CD14-positive monocyte (primary cell): ENCODE measurements at regions not wholly inside any gene's neighbourhood (a gene's known extent, or its start where the extent isn't known, plus 50 kb on each side); places are given as distances from the start of the nearest gene placed in this dataset.

ENCODE experiments used
- DNase-seq, 3 donors: peaks; one replicate each; pipeline ENCODE4 v3.0.0-alpha.2; 2011 to 2022
- H2AFZ ChIP-seq: 2 replicates; pipeline ENCODE4 v1.6.0; 2012; ENCODE audit warnings: mild to moderate bottlenecking, low read depth, low read length, inconsistent platforms; ENCODE audit not compliant: insufficient read depth, poor library complexity, severe bottlenecking
- H3K27ac ChIP-seq, 2 donors: 1 replicate in 1 of 2; 2 replicates in 1 of 2; pipeline ENCODE4 v1.5.1; 2012 to 2013; ENCODE audit warnings: low read length in 2 of 2, control low read depth in 1 of 2, inconsistent platforms in 1 of 2, low read depth in 1 of 2, mild to moderate bottlenecking in 1 of 2
- H3K27me3 ChIP-seq, 2 donors: one replicate each; pipeline versions ENCODE4 v1.6.0 to v1.6.1; 2011 to 2013; ENCODE audit warnings: low read length in 2 of 2; ENCODE audit not compliant: control insufficient read depth in 2 of 2, insufficient read depth in 2 of 2
- H3K36me3 ChIP-seq, 2 donors: replicated peaks in 1 of 2; 1 replicate in 1 of 2; 2 replicates in 1 of 2; pipeline versions ENCODE4 v1.5.1 to v1.6.1; 2012 to 2013; ENCODE audit warnings: low read length in 2 of 2, control low read depth in 1 of 2, inconsistent platforms in 1 of 2, mild to moderate bottlenecking in 1 of 2; ENCODE audit not compliant: insufficient read depth in 2 of 2, control insufficient read depth in 1 of 2
- H3K4me1 ChIP-seq, 2 donors: 1 replicate in 1 of 2; 2 replicates in 1 of 2; pipeline versions ENCODE4 v1.5.1 to v1.6.1; 2012 to 2013; ENCODE audit warnings: low read length in 2 of 2, control low read depth in 1 of 2, inconsistent platforms in 1 of 2, mild to moderate bottlenecking in 1 of 2, moderate library complexity in 1 of 2; ENCODE audit not compliant: insufficient read depth in 2 of 2, control insufficient read depth in 1 of 2
- H3K4me2 ChIP-seq: replicated peaks from 2 replicates; pipeline ENCODE3; 2012; ENCODE audit warnings: low read length, moderate library complexity, mild to moderate bottlenecking; ENCODE audit not compliant: poor library complexity, severe bottlenecking; ENCODE audit errors: extremely low read depth
- H3K4me3 ChIP-seq, 3 experiments: fragments of 200-600 bp in 1 of 3; sonication (generic) in 1 of 3; replicated peaks in 1 of 3; 1 replicate in 2 of 3; 2 replicates in 1 of 3; pipeline ENCODE4 v1.5.1; 2011 to 2013; ENCODE audit warnings: low read length in 3 of 3, mild to moderate bottlenecking in 3 of 3, control low read depth in 2 of 3, low read depth in 2 of 3, inconsistent platforms in 1 of 3, moderate library complexity in 1 of 3
- H3K79me2 ChIP-seq: 2 replicates; pipeline ENCODE4 v1.6.0; 2012; ENCODE audit warnings: mild to moderate bottlenecking, control low read depth, inconsistent platforms, low read length, moderate library complexity; ENCODE audit not compliant: insufficient read depth
- H3K9ac ChIP-seq: 2 replicates; pipeline ENCODE4 v1.6.0; 2017; ENCODE audit warnings: low read length, mild to moderate bottlenecking; ENCODE audit not compliant: insufficient read depth, poor library complexity, severe bottlenecking
- H3K9me3 ChIP-seq, 2 donors: replicated peaks in 1 of 2; 1 replicate in 1 of 2; 2 replicates in 1 of 2; pipeline versions ENCODE4 v1.5.1 to v1.6.1; 2012 to 2013; ENCODE audit warnings: low read length in 2 of 2, control low read depth in 1 of 2; ENCODE audit not compliant: control insufficient read depth in 1 of 2, insufficient read depth in 1 of 2
- H4K20me1 ChIP-seq: 2 replicates; pipeline ENCODE4 v1.6.0; 2012; ENCODE audit warnings: mild to moderate bottlenecking, low read length, control low read depth, moderate library complexity; ENCODE audit not compliant: insufficient read depth
- H3K27ac Mint-ChIP-seq, 7 donors: one replicate each; pipeline ENCODE4 v1.8.0; 2020; ENCODE audit warnings: mild to moderate bottlenecking in 7 of 7, mixed read lengths in 7 of 7, moderate library complexity in 6 of 7, inconsistent platforms in 2 of 7
- H3K27me3 Mint-ChIP-seq, 3 donors: one replicate each; pipeline ENCODE4 v1.8.0; 2021 to 2022; ENCODE audit warnings: low read depth in 3 of 3, mild to moderate bottlenecking in 3 of 3, mixed read lengths in 3 of 3, moderate library complexity in 3 of 3, inconsistent platforms in 1 of 3
- H3K36me3 Mint-ChIP-seq, 2 donors: one replicate each; pipeline ENCODE4 v1.8.0; 2020; ENCODE audit warnings: mixed read lengths in 2 of 2, inconsistent platforms in 1 of 2, mild to moderate bottlenecking in 1 of 2
- H3K4me1 Mint-ChIP-seq: one replicate; pipeline ENCODE4 v1.8.0; 2020; ENCODE audit warnings: mild to moderate bottlenecking, mixed read lengths
- H3K4me3 Mint-ChIP-seq, 2 donors: one replicate each; pipeline ENCODE4 v1.8.0; 2020; ENCODE audit warnings: mild to moderate bottlenecking in 2 of 2, mixed read lengths in 2 of 2, moderate library complexity in 1 of 2
- H3K9me3 Mint-ChIP-seq, 7 donors: one replicate each; pipeline ENCODE4 v1.8.0; 2020 to 2022; ENCODE audit warnings: mixed read lengths in 7 of 7, mild to moderate bottlenecking in 6 of 7, moderate library complexity in 6 of 7, inconsistent platforms in 2 of 7
- WGBS: methylation state at CpG from one replicate; pipeline ENCODE4 v1.1.5; 2013; ENCODE audit warnings: missing lambda C conversion rate; ENCODE audit not compliant: insufficient coverage; 5-methylcytosine and 5-hydroxymethylcytosine counted together
- intact Hi-C, 2 donors: fragments of 100-400 bp; cut with micrococcal nuclease; formaldehyde crosslinking; loops; one replicate each; pipeline versions ENCODE4 v1.15.0 to v1.15.1; 2023
- TF ChIP-seq, protein P1 (sequence below): fragments of 200-600 bp; IDR thresholded peaks from one replicate; pipeline ENCODE4 v1.8.0; 2022; ENCODE audit warnings: antibody characterized with exemption, mild to moderate bottlenecking

DNA sequence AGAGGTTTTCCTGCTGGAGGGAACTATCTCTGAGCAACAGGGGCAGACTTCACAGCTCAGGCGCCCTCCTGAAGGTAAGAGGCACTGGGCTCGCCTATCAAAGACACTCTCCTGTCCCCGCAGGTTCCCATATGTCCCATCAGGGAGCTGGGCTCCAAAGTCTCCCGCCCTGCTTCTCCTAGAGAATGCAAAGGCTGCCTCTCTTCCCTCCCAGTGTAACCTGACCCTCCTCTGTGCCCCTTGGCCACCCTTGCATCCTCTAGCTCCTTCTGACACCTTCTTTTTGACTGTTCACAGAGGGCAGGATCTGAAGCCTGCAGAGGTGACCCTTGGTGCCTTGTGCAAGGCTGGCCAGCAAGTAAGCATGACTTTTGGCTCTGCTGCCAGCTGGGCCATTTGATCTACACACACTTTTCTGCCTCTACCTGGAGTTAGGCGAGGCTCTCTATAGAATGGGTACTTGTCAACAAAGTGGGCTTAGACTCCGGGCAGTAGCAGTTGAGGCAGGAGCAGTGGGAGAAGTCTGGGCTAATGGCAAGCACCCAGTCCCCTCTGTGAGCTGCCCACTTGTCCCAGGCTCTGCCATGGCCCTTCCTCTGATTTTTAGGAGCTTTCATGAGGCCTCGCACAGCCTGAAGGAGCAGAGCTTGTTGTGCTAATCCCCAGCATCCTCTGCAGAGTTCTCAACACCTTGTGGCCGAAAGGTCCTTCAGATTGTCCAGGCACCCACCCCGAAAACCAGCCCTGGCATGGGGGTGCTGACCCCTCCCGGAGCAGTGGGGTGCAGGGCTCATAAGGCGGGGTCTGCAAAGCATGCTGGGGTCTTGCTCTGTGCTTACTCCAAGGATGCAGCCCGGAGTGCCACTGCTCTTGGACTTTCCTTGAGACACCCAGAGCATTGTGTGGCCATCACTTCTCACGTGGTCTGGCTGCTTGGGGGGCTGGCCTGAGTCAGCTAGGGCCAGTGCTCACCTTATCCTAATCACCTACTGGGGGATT is 122.9 kb downstream of the METRNL start:
- Histone ChIP-seq H4K20me1 (no peaks in the 10 kb centered on the region), H3K4me2 (peak overlapping the region; percentile 38), H3K79me2 (no peaks in the 10 kb centered on the region), H3K4me1 (peaks cover 78 to 81% of the 10 kb centered on the region in 2 donors), H3K9ac (peak overlapping the region; percentile 79), H3K4me3 (no peak overlapping the region), H3K27me3 (no peaks in the 10 kb centered on the region), H2AFZ (no peak overlapping the region), H3K27ac (peak overlapping the region; percentile 94 to 100), H3K9me3 (no peaks in the 10 kb centered on the region), H3K36me3 (no peaks in the 10 kb centered on the region)
- TF ChIP-seq, protein P1, sequence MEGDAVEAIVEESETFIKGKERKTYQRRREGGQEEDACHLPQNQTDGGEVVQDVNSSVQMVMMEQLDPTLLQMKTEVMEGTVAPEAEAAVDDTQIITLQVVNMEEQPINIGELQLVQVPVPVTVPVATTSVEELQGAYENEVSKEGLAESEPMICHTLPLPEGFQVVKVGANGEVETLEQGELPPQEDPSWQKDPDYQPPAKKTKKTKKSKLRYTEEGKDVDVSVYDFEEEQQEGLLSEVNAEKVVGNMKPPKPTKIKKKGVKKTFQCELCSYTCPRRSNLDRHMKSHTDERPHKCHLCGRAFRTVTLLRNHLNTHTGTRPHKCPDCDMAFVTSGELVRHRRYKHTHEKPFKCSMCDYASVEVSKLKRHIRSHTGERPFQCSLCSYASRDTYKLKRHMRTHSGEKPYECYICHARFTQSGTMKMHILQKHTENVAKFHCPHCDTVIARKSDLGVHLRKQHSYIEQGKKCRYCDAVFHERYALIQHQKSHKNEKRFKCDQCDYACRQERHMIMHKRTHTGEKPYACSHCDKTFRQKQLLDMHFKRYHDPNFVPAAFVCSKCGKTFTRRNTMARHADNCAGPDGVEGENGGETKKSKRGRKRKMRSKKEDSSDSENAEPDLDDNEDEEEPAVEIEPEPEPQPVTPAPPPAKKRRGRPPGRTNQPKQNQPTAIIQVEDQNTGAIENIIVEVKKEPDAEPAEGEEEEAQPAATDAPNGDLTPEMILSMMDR: no peak
- 83% methylated on average over 9 of the region's 13 CpGs for WGBS
- H3K4me3 Mint-ChIP-seq: peak overlapping the region in 1 of 2 donors; percentile 21
- peaks cover 77% of the 10 kb centered on the region for H3K4me1 Mint-ChIP-seq
- H3K27ac Mint-ChIP-seq: peak overlapping the region; percentile 100
- intact Hi-C loops: loop anchor here in 1 of 2 donors (2.0 kb wide), 1 partner anchor 48 kb away; no protein-coding TSS in a partner anchor
- peaks cover 4 to 13% of the 10 kb centered on the region in 2 donors for H3K36me3 Mint-ChIP-seq
- DNase-seq: no peak
- peaks cover 0 to 2% (median 0%) of the 10 kb centered on the region in 3 donors for H3K27me3 Mint-ChIP-seq
- H3K9me3 Mint-ChIP-seq: no peaks in the 10 kb centered on the region

DNA sequence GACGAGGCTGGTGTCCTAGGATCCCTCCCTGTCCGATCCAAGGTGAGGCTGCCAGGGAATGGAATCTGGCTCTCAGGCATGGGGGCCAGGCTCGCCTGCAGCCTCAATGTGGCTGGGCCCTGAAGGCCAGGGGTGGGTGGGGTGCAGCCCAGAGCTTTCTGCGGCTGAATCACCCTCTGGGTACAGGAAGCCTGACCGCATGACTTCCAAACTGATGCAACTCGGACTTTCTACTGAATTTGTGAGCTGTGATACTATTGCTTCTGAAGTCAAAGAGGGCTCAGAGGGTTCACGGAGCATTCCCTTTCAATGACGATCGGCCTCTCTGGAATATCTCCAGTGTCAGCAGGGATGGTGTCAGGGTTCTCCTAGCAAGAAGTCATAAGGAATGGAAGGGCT is 123.7 kb downstream of the METRNL start:
- 16% methylated on average over 9 of the region's 9 CpGs for WGBS
- H3K9ac ChIP-seq: peak overlapping the region; percentile 79
- peaks cover 4 to 11% of the 10 kb centered on the region in 2 donors for H3K36me3 Mint-ChIP-seq
- no peaks in the 10 kb centered on the region for H4K20me1 ChIP-seq
- H3K4me3 ChIP-seq: peak overlapping the region in 1 of 3 experiments; percentile 23
- peaks cover 74% of the 10 kb centered on the region for H3K4me1 Mint-ChIP-seq
- H3K4me2 ChIP-seq: peak overlapping the region; percentile 38
- H3K27ac Mint-ChIP-seq: peak overlapping the region; percentile 100
- peak overlapping the region; percentile 68 to 80 for H3K4me3 Mint-ChIP-seq
- H3K4me1 ChIP-seq: peaks cover 72 to 82% of the 10 kb centered on the region in 2 donors
- intact Hi-C loops: loop anchor here in 1 of 2 donors (2.0 kb wide), 1 partner anchor 48 kb away; no protein-coding TSS in a partner anchor
- H2AFZ ChIP-seq: no peak overlapping the region
- H3K9me3 Mint-ChIP-seq: no peaks in the 10 kb centered on the region
- peak overlapping the region; percentile 94 to 100 for H3K27ac ChIP-seq
- H3K79me2 ChIP-seq: no peaks in the 10 kb centered on the region
- TF ChIP-seq, protein P1: no peak
- no peaks in the 10 kb centered on the region for H3K36me3 ChIP-seq
- no peaks in the 10 kb centered on the region for H3K9me3 ChIP-seq
- H3K27me3 Mint-ChIP-seq: peaks cover 0 to 2% (median 0%) of the 10 kb centered on the region in 3 donors
- peak; percentile 94 to 98 (median 97) for DNase-seq
- no peaks in the 10 kb centered on the region for H3K27me3 ChIP-seq
